Liver (tissue), 3 donors: ENCODE measurements at regions not wholly inside any gene's neighbourhood (a gene's known extent, or its start where the extent isn't known, plus 50 kb on each side); places are given as distances from the start of the nearest gene placed in this dataset.

Source experiments
- CTCF ChIP-seq: fragments of 150-350 bp; IDR thresholded peaks from 2 replicates; pipeline ENCODE4 v1.5.1; 2017; ENCODE audit warnings: improper control_type of control experiment, low read depth, low read length; ENCODE audit not compliant: missing input control
- EGR1 ChIP-seq, 2 donors: IDR thresholded peaks; 2 replicates each; pipeline ENCODE4 v1.6.1; 2016 to 2018; ENCODE audit warnings: antibody characterized with exemption in 2 of 2, low read depth in 2 of 2
- FOXA1 ChIP-seq: IDR thresholded peaks from 2 replicates; pipeline ENCODE4 v1.6.1; 2016; ENCODE audit warnings: antibody characterized with exemption
- FOXA2 ChIP-seq: IDR thresholded peaks from 2 replicates; pipeline ENCODE4 v1.6.1; 2016; ENCODE audit warnings: antibody characterized with exemption
- JUND ChIP-seq, 2 donors: IDR thresholded peaks; 2 replicates each; pipeline ENCODE4 v1.6.1; 2016; ENCODE audit warnings: antibody characterized with exemption in 2 of 2
- MAX ChIP-seq: IDR thresholded peaks from 2 replicates; pipeline ENCODE4 v1.6.1; 2016; ENCODE audit warnings: antibody characterized with exemption
- RAD21 ChIP-seq, 2 donors: IDR thresholded peaks; 2 replicates each; pipeline ENCODE4 v1.6.1; 2016; ENCODE audit warnings: antibody characterized with exemption in 2 of 2, mild to moderate bottlenecking in 2 of 2
- REST ChIP-seq: IDR thresholded peaks from 2 replicates; pipeline ENCODE4 v1.6.1; 2016; ENCODE audit warnings: antibody characterized with exemption, mild to moderate bottlenecking
- RXRA ChIP-seq, 2 donors: IDR thresholded peaks; 2 replicates each; pipeline ENCODE4 v1.6.1; 2017 to 2018; ENCODE audit warnings: antibody characterized with exemption in 2 of 2, mild to moderate bottlenecking in 1 of 2
- SP1 ChIP-seq: IDR thresholded peaks from 2 replicates; pipeline ENCODE4 v1.6.1; 2018; ENCODE audit warnings: antibody characterized with exemption, mild to moderate bottlenecking
- TAF1 ChIP-seq: conservative IDR thresholded peaks from 2 replicates; pipeline ENCODE4 v1.6.1; 2016; ENCODE audit warnings: antibody characterized with exemption, mild to moderate bottlenecking
- YY1 ChIP-seq: IDR thresholded peaks from 2 replicates; pipeline ENCODE4 v1.6.1; 2016; ENCODE audit warnings: antibody characterized with exemption, mild to moderate bottlenecking
- donor health status: healthy.
- donor health status: healthy.

- no peak for TF ChIP-seq CTCF
- TF ChIP-seq TAF1 = no peak
- no peak for TF ChIP-seq REST
- TF ChIP-seq RXRA (IDR thresholded peaks at IDR 0.05) = no peak
- TF ChIP-seq MAX = no peak
- no peak for TF ChIP-seq YY1
- TF ChIP-seq FOXA1 = no peak
- no peak for TF ChIP-seq EGR1 (IDR thresholded peaks at IDR 0.05; ENCODE audit: low read depth in 2 of 2)
- TF ChIP-seq JUND (IDR thresholded peaks at IDR 0.05) = no peak
- TF ChIP-seq FOXA2 = no peak
- no peak for TF ChIP-seq RAD21 (IDR thresholded peaks at IDR 0.05)
- TF ChIP-seq SP1 = no peak
Measured at GRCh38 chr2:55106148-55106547, 55.9 kb upstream of the RTN4 start.
